SU-DHL-6 (cell line): ENCODE measurements at regions not wholly inside any gene's neighbourhood (a gene's known extent, or its start where the extent isn't known, plus 50 kb on each side); places are given as distances from the start of the nearest gene placed in this dataset.

Experiments used
- H2AFZ ChIP-seq: fragments of 200-600 bp; sonication (generic); 2 replicates; pipeline ENCODE4 v1.6.1; 2014; ENCODE audit warnings: low read depth, mild to moderate bottlenecking, moderate library complexity, mixed read lengths, antibody characterized with exemption, low read length; ENCODE audit not compliant: severe bottlenecking
- H3F3A ChIP-seq: fragments of 200-600 bp; shearing (Covaris generic); 2 replicates; pipeline ENCODE4 v1.6.0; 2016; ENCODE audit warnings: antibody characterized with exemption, mild to moderate bottlenecking; ENCODE audit not compliant: insufficient read depth
- H3K27ac ChIP-seq: fragments of 200-600 bp; sonication (generic); 2 replicates; pipeline ENCODE4 v1.5.1; 2016; ENCODE audit warnings: low read depth, mild to moderate bottlenecking, low read length, moderate library complexity, mixed read lengths
- H3K27me3 ChIP-seq: fragments of 200-600 bp; sonication (generic), shearing (Covaris generic); 2 replicates; pipeline ENCODE4 v1.6.0; 2014; ENCODE audit warnings: mild to moderate bottlenecking, low read length
- H3K36me3 ChIP-seq: fragments of 200-600 bp; sonication (generic); 2 replicates; pipeline ENCODE4 v1.6.1; 2014; ENCODE audit warnings: mild to moderate bottlenecking, low read length, mixed read lengths
- H3K4me2 ChIP-seq: fragments of 300-600, 200-600 bp; shearing (Covaris generic), sonication (generic); 2 replicates; pipeline ENCODE4 v1.6.0; 2014; ENCODE audit warnings: low read length, low read depth, mild to moderate bottlenecking; ENCODE audit not compliant: poor library complexity, severe bottlenecking
- H3K4me3 ChIP-seq: fragments of 200-600 bp; sonication (generic); 2 replicates; pipeline ENCODE4 v1.5.1; 2014; ENCODE audit warnings: antibody characterized with exemption, low read length, mild to moderate bottlenecking, mixed read lengths; ENCODE audit not compliant: insufficient read depth, poor library complexity, severe bottlenecking
- H3K79me2 ChIP-seq: fragments of 200-600 bp; sonication (generic); 2 replicates; pipeline ENCODE4 v1.6.1; 2014; ENCODE audit warnings: mild to moderate bottlenecking, low read length, moderate library complexity; ENCODE audit not compliant: insufficient read depth
- H3K9ac ChIP-seq: fragments of 200-600 bp; sonication (generic); 2 replicates; pipeline ENCODE4 v1.7.0; 2014; ENCODE audit warnings: mild to moderate bottlenecking, low read length
- H3K9me2 ChIP-seq: fragments of 200-600 bp; sonication (generic); replicated peaks from 2 replicates; pipeline ENCODE4 v1.6.1; 2014; ENCODE audit warnings: low read length; ENCODE audit not compliant: insufficient read depth
- H3K9me3 ChIP-seq: fragments of 200-600 bp; sonication (generic); 2 replicates; pipeline ENCODE4 v1.6.1; 2014; ENCODE audit warnings: low read length, mixed read lengths; ENCODE audit not compliant: insufficient read depth
- H4K20me1 ChIP-seq: fragments of 200-600 bp; sonication (generic); 2 replicates; pipeline ENCODE4 v1.6.1; 2014; ENCODE audit warnings: low read depth, mild to moderate bottlenecking, antibody characterized with exemption, low read length, moderate library complexity, mixed read lengths
- EZH2phosphoT487 ChIP-seq: fragments of 200-600 bp; sonication (generic), shearing (Covaris generic); conservative IDR thresholded peaks from 2 replicates; pipeline ENCODE4 v1.6.1; 2018; ENCODE audit warnings: mild to moderate bottlenecking, antibody characterized with exemption, low read length, moderate library complexity, mixed read lengths
- TF ChIP-seq, protein P1 (sequence below): fragments of 200-600 bp; sonication (generic); IDR thresholded peaks from one replicate; pipeline ENCODE4 v1.5.1; 2017; ENCODE audit warnings: antibody characterized with exemption, mild to moderate bottlenecking, low read length, moderate library complexity; ENCODE audit not compliant: insufficient read depth, poor library complexity, severe bottlenecking

DNA sequence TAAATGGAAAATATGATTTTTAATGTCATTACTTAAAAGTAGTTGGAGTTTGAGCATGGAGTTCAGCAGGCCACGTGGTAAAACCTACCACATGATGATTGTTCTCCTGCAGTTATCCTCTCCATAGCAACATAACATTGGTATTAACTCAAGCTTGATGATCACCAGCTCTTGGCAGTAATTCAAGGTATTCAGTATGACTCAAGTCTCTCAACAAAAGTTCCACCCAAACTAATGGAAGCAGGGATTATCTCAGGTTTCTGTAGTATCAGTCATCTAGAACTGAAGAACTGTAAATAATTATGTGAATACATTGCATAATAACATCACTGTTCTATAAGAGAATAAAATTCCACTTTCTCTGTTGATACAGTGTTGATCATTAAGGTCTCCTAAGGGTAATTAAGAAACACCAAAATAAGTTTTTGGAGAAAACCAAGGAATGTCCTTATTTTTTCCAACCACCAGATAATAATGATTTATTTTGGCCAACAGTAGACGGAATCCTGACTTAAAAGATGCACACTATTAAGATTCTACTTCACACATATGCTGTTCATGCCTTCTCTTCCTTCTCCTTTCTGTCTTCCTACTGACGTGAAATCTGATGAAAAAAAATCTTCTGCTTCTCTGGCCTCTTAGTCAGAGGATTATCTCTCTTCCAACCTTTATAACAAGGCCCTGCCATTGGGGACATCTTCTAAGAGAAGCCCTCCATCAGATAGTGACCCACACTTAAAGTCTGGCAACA, 1092.3 kb downstream of the EFNB2 start:
- no peaks in the 10 kb centered on the region for H3K9me3 ChIP-seq
- H3K36me3 ChIP-seq = no peaks in the 10 kb centered on the region
- H4K20me1 ChIP-seq = no peaks in the 10 kb centered on the region
- no peak overlapping the region for H3K4me3 ChIP-seq
- no peak overlapping the region for H3K4me2 ChIP-seq
- no peaks in the 10 kb centered on the region for H3K79me2 ChIP-seq
- no peak for TF ChIP-seq EZH2phosphoT487
- TF ChIP-seq, protein P1, sequence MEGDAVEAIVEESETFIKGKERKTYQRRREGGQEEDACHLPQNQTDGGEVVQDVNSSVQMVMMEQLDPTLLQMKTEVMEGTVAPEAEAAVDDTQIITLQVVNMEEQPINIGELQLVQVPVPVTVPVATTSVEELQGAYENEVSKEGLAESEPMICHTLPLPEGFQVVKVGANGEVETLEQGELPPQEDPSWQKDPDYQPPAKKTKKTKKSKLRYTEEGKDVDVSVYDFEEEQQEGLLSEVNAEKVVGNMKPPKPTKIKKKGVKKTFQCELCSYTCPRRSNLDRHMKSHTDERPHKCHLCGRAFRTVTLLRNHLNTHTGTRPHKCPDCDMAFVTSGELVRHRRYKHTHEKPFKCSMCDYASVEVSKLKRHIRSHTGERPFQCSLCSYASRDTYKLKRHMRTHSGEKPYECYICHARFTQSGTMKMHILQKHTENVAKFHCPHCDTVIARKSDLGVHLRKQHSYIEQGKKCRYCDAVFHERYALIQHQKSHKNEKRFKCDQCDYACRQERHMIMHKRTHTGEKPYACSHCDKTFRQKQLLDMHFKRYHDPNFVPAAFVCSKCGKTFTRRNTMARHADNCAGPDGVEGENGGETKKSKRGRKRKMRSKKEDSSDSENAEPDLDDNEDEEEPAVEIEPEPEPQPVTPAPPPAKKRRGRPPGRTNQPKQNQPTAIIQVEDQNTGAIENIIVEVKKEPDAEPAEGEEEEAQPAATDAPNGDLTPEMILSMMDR = no peak
- no peak overlapping the region for H2AFZ ChIP-seq
- H3K9me2 ChIP-seq = no peaks in the 10 kb centered on the region
- no peak overlapping the region for H3K9ac ChIP-seq
- no peak overlapping the region for H3K27ac ChIP-seq
- no peaks in the 10 kb centered on the region for H3K27me3 ChIP-seq
- H3F3A ChIP-seq = no peaks in the 10 kb centered on the region

DNA sequence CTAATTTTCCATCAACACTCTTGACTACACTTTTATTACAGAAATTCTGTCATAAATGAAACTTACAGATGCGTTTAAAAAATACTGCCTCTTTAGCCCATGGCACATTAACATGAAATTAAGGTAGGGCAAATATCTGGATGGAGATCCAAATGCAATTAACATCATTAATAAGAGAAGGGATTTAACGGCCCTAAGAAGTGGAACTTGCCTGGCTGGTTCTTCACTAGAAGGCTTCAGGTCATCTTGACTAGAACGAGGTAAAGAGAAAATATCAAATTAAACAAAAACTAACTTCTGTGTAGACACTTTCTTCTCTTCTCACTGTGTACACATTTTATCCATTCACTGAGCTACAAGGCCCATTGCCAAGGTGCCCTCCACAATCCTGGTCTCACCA, 1093.4 kb downstream of the EFNB2 start:
- Histone ChIP-seq H3K9ac (no peak overlapping the region), H3K9me3 (no peaks in the 10 kb centered on the region), H3K4me3 (no peak overlapping the region), H2AFZ (no peak overlapping the region), H3K4me2 (no peak overlapping the region), H3K9me2 (no peaks in the 10 kb centered on the region), H3K27me3 (no peaks in the 10 kb centered on the region), H3F3A (no peaks in the 10 kb centered on the region), H4K20me1 (no peaks in the 10 kb centered on the region), H3K79me2 (no peaks in the 10 kb centered on the region), H3K27ac (no peak overlapping the region), H3K36me3 (no peaks in the 10 kb centered on the region)
- no peak for TF ChIP-seq EZH2phosphoT487
- TF ChIP-seq, protein P1 = no peak

DNA sequence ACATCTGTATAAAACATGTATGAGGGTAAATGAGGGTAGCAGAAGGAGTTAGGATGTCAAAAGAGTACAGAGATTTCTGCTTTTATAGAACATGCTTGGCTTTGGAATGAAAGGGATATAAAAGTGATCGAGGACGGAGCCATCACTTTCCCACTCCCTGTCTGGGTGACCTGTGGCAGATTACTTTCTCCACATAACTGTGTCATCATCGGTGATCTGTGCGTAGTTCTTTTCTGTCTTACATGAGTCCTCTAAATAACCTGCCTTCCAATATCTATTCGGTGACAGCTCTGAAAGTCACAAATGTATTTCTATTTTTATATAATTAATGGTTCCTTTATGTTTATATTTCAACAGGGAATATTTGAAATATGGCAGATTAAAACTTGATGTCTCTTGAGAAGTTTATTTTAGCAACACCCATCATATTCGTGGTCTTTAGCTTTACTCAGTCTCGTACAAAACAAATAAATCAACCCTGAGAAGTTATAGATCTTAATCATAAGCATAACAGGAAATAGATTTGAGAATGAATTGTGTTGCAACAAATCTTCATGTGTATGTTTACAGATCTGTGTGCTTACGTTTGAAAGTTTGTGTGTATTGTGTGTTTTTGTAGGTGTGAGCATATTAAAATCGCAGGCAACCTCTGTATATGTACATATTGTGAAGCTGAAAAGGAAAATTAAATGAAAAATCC, 1094.3 kb downstream of the EFNB2 start:
- Histone ChIP-seq H3K9me2 (no peaks in the 10 kb centered on the region), H2AFZ (no peak overlapping the region), H3K4me3 (no peak overlapping the region), H3K79me2 (no peaks in the 10 kb centered on the region), H3F3A (no peaks in the 10 kb centered on the region), H3K27me3 (no peaks in the 10 kb centered on the region), H3K36me3 (no peaks in the 10 kb centered on the region), H3K9ac (no peak overlapping the region), H3K4me2 (no peak overlapping the region), H4K20me1 (no peaks in the 10 kb centered on the region), H3K27ac (no peak overlapping the region), H3K9me3 (no peaks in the 10 kb centered on the region)
- no peak for TF ChIP-seq EZH2phosphoT487

DNA sequence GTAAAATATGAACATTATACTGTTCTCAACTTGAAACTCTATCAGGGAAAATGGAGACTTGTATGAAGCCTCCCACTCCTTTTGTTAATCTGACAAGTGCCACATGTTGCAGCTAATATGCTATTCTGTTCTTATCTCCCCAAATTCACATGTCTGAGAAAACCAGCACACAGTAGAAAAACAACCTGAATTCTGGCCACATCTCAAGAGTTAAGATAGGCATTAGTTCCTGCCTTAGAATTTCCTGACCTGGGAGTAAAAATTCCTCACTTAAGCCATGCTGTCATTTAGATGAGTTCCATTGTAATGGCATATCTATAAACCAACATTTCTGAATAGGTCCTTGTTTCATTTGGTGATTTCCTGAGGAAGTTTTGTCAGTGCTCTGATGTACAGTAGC, 1098.5 kb downstream of the EFNB2 start:
- Histone ChIP-seq H3K27me3 (no peaks in the 10 kb centered on the region), H3F3A (no peaks in the 10 kb centered on the region), H3K4me2 (no peak overlapping the region), H3K79me2 (no peaks in the 10 kb centered on the region), H2AFZ (no peak overlapping the region), H4K20me1 (no peaks in the 10 kb centered on the region), H3K9me3 (no peaks in the 10 kb centered on the region; the same call in 1 of the 2 replicates), H3K36me3 (no peaks in the 10 kb centered on the region), H3K9ac (no peak overlapping the region), H3K9me2 (no peaks in the 10 kb centered on the region), H3K27ac (no peak overlapping the region), H3K4me3 (no peak overlapping the region)
- no peak for TF ChIP-seq EZH2phosphoT487
- TF ChIP-seq, protein P1 = no peak
